ENCODE measurements at regions not wholly inside any gene's neighbourhood (a gene's known extent, or its start where the extent isn't known, plus 50 kb on each side); places are given as distances from the start of the nearest gene placed in this dataset.

GRCh38 chr4:149029056-149029651, 586.9 kb upstream of the NR3C2 start:
- DNase-seq (ENCODE audit: low read depth): peak; percentile 0

GRCh38 chr4:149026696-149027095, 584.5 kb upstream of the NR3C2 start:
- DNase-seq (ENCODE audit: low read depth): no peak
- TF ChIP-seq CTCF (conservative IDR thresholded peaks at IDR 0.05; ENCODE audit: control insufficient read depth, insufficient read depth, low read depth, low read length): no peak
- H3K4me3 ChIP-seq (ENCODE audit: control insufficient read depth, low read depth, low read length): no peak overlapping the region

More at GRCh38 chr4:149029056-149029651, 586.9 kb upstream of the NR3C2 start:
- no peak overlapping the region for H3K4me3 ChIP-seq (ENCODE audit: control insufficient read depth, low read depth, low read length)
- no peak for TF ChIP-seq CTCF (conservative IDR thresholded peaks at IDR 0.05; ENCODE audit: control insufficient read depth, insufficient read depth, low read depth, low read length)

GRCh38 chr4:149017002-149017734, 575.0 kb upstream of the NR3C2 start:
- TF ChIP-seq CTCF (conservative IDR thresholded peaks at IDR 0.05; ENCODE audit: control insufficient read depth, insufficient read depth, low read depth, low read length): no peak
- no peak overlapping the region for H3K4me3 ChIP-seq (ENCODE audit: control insufficient read depth, low read depth, low read length)
- no peak for DNase-seq (ENCODE audit: low read depth)

GRCh38 chr4:149009223-149009622, 567.0 kb upstream of the NR3C2 start:
- no peak for TF ChIP-seq CTCF (conservative IDR thresholded peaks at IDR 0.05; ENCODE audit: control insufficient read depth, insufficient read depth, low read depth, low read length)
- H3K4me3 ChIP-seq (ENCODE audit: control insufficient read depth, low read depth, low read length): no peak overlapping the region
- no peak for DNase-seq (ENCODE audit: low read depth)

GRCh38 chr4:149008415-149009025, 566.3 kb upstream of the NR3C2 start:
- no peak for DNase-seq (ENCODE audit: low read depth)
- no peak for TF ChIP-seq CTCF (conservative IDR thresholded peaks at IDR 0.05; ENCODE audit: control insufficient read depth, insufficient read depth, low read depth, low read length)
- H3K4me3 ChIP-seq (ENCODE audit: control insufficient read depth, low read depth, low read length): no peak overlapping the region

- H3K4me3 ChIP-seq (ENCODE audit: control insufficient read depth, low read depth, low read length): no peak overlapping the region
Measured at GRCh38 chr4:149005191-149005590, 563.0 kb upstream of the NR3C2 start.

More at GRCh38 chr4:149005191-149005590, 563.0 kb upstream of the NR3C2 start:
- no peak for TF ChIP-seq CTCF (conservative IDR thresholded peaks at IDR 0.05; ENCODE audit: control insufficient read depth, insufficient read depth, low read depth, low read length)
- no peak for DNase-seq (ENCODE audit: low read depth)
